ENCODE measurements at regions not wholly inside any gene's neighbourhood (a gene's known extent, or its start where the extent isn't known, plus 50 kb on each side); places are given as distances from the start of the nearest gene placed in this dataset.
"Not testable (repeated sequence)": the region's sequence is repeated elsewhere in the genome, so short reads cannot be mapped to it uniquely, and the experiment has no call there.

DNA sequence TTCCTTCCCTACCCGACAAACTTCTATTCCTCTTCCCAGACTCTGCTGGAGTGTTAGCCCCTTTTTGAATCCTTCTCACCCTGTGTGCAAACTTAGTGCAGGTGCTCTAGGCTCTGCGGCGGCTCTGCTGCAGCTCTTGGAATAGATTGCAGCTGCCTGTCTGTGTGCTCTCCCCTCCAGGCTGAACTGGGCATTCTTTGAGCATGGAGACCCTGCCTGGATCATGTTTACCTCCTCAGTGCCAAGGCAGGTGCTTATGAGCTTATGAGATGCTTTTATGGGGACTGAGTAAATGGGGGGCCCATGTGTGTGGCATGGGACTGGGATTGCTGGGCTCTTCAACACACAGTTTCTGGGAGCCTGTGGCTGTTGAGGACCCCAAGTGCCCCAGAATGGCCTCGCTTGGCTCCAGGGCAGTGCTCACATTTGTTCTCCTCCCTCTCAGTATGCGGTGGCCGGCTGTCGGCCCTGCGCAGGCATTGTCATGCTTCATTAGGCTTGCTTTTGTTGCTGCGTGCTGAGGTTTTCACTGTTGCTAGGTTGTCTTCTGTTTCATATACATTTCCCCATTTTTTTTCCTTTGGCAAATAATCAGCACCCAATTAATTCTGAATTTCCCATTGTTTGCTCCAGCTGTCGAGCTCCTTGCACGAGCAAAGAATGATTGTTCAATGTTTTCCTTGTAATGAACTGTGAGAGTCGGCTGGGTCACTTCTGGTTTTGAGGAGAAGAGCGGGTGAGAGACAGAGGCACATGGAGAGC, 185.5 kb upstream of the NLRP1 start:
- DNase-seq (no peak), ATAC-seq (ENCODE audit: insufficient read depth, low read depth) (no peak)
- TF ChIP-seq, protein P1, sequence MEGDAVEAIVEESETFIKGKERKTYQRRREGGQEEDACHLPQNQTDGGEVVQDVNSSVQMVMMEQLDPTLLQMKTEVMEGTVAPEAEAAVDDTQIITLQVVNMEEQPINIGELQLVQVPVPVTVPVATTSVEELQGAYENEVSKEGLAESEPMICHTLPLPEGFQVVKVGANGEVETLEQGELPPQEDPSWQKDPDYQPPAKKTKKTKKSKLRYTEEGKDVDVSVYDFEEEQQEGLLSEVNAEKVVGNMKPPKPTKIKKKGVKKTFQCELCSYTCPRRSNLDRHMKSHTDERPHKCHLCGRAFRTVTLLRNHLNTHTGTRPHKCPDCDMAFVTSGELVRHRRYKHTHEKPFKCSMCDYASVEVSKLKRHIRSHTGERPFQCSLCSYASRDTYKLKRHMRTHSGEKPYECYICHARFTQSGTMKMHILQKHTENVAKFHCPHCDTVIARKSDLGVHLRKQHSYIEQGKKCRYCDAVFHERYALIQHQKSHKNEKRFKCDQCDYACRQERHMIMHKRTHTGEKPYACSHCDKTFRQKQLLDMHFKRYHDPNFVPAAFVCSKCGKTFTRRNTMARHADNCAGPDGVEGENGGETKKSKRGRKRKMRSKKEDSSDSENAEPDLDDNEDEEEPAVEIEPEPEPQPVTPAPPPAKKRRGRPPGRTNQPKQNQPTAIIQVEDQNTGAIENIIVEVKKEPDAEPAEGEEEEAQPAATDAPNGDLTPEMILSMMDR (IDR thresholded peaks at IDR 0.05; ENCODE audit: borderline replicate concordance, extremely low read depth, low read length, poor library complexity, severe bottlenecking): no peak
- TF ChIP-seq EZH2 (IDR thresholded peaks at IDR 0.05; ENCODE audit: borderline replicate concordance, low read depth, low read length, severe bottlenecking): no peak
- Histone ChIP-seq H3K9me3 (ENCODE audit: insufficient read depth, low read length, severe bottlenecking) (no peaks in the 10 kb centered on the region), H3K27ac (ENCODE audit: low read length) (no peak overlapping the region), H3K4me3 (ENCODE audit: low read depth in 1 of 2, low read length in 2 of 2) (no peak overlapping the region), H3K9ac (ENCODE audit: low read depth, low read length) (no peak overlapping the region), H2AFZ (ENCODE audit: low read depth, low read length) (no peak overlapping the region), H3K27me3 (ENCODE audit: insufficient read depth, low read length, poor library complexity) (peaks cover 3% of the 10 kb centered on the region), H4K20me1 (ENCODE audit: insufficient read depth, low read length) (no peaks in the 10 kb centered on the region), H3K36me3 (ENCODE audit: insufficient read depth, low read length) (no peaks in the 10 kb centered on the region), H3K4me1 (ENCODE audit: insufficient read depth, low read length) (no peaks in the 10 kb centered on the region), H3K4me2 (ENCODE audit: insufficient read depth, low read length) (no peak overlapping the region), H3K79me2 (ENCODE audit: insufficient read depth, low read length) (no peaks in the 10 kb centered on the region)

DNA sequence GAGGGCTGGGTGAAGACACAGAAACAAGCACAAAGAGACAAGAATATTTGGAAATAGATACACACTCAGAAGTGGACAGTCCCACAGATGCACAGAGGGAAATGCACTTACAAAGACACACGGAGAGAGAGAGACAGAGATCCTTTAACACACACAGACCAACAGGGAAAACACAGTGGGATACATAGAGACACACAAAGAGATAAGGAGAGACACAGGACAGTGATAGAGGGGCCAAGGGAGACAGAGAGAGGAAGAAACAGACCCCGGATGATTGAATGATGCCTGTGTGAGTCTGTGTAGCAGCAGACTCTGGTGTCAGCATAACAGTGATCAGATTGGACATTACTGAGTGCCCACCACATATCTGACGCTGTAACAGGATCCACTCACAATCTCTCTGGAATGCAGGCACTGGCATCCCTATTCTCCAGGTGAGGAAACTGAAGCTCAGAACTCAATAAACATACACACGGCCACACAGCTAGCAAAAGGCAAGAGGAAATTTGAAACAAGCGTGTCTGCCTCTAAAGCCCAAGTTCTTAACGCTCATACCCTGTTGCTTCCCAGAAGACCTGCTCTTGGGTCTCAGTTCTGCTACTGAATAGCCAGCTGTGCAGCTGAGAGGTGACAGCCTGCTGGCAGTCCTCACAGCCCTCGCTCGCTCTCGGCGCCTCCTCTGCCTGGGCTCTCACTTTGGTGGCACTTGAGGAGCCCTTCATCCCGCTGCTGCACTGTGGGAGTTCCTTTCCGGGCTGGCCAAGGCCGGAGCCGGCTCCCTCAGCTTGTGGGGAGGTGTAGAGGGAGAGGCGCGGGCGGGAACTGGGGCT, 186.3 kb upstream of the NLRP1 start:
- H3K4me3 ChIP-seq (ENCODE audit: low read depth in 1 of 2, low read length in 2 of 2): no peak overlapping the region
- H3K79me2 ChIP-seq (ENCODE audit: insufficient read depth, low read length): no peaks in the 10 kb centered on the region
- H3K36me3 ChIP-seq (ENCODE audit: insufficient read depth, low read length): no peaks in the 10 kb centered on the region
- no peaks in the 10 kb centered on the region for H3K9me3 ChIP-seq (ENCODE audit: insufficient read depth, low read length, severe bottlenecking)
- H3K4me1 ChIP-seq (ENCODE audit: insufficient read depth, low read length): no peaks in the 10 kb centered on the region
- ATAC-seq (ENCODE audit: insufficient read depth, low read depth) (no peak), DNase-seq (no peak)
- H4K20me1 ChIP-seq (ENCODE audit: insufficient read depth, low read length): no peaks in the 10 kb centered on the region
- peaks cover 3% of the 10 kb centered on the region for H3K27me3 ChIP-seq (ENCODE audit: insufficient read depth, low read length, poor library complexity)
- no peak overlapping the region for H3K4me2 ChIP-seq (ENCODE audit: insufficient read depth, low read length)
- no peak overlapping the region for H2AFZ ChIP-seq (ENCODE audit: low read depth, low read length)
- H3K27ac ChIP-seq (ENCODE audit: low read length): no peak overlapping the region
- no peak for TF ChIP-seq EZH2 (IDR thresholded peaks at IDR 0.05; ENCODE audit: borderline replicate concordance, low read depth, low read length, severe bottlenecking)
- TF ChIP-seq, protein P1 (IDR thresholded peaks at IDR 0.05; ENCODE audit: borderline replicate concordance, extremely low read depth, low read length, poor library complexity, severe bottlenecking): no peak
- no peak overlapping the region for H3K9ac ChIP-seq (ENCODE audit: low read depth, low read length)

DNA sequence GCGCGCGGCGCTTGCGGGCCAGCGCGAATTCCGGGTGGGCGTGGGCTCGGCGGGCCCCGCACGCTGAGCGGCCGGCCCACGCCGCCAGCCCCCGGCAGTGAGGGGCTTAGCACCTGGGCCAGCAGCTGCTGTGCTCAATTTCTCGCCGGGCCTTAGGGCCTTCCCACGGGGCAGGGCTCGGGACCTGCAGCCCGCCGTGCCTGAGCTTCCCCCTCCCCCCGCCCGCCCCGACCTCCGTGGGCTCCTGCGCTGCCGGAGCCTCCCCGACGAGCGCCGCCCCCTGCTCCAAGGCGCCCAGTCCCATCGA, 186.9 kb upstream of the NLRP1 start:
- H3K4me2 ChIP-seq (ENCODE audit: insufficient read depth, low read length); H3K79me2 ChIP-seq (ENCODE audit: insufficient read depth, low read length); H3K27me3 ChIP-seq (ENCODE audit: insufficient read depth, low read length, poor library complexity): not testable (repeated sequence)

DNA sequence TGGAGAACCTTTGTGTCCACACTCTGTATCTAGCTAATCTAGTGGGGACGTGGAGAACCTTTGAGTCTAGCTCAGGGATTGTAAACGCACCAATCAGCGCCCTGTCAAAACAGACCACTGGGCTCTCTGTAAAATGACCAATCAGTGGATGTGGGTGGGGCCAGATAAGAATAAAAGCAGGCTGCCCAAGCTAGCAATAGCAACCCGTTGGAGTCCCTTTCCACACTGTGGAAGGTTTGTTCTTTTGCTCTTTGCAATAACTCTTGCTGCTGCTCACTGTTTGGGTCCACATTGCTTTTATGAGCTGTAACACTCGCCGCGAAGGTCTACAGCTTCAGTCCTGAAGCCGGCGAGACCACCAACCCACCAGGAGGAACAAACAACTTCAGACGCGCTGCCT, 187.7 kb upstream of the NLRP1 start:
- not testable (repeated sequence) for H4K20me1 ChIP-seq (ENCODE audit: insufficient read depth, low read length); DNase-seq; H3K27ac ChIP-seq (ENCODE audit: low read length); H3K27me3 ChIP-seq (ENCODE audit: insufficient read depth, low read length, poor library complexity); H3K36me3 ChIP-seq (ENCODE audit: insufficient read depth, low read length); H3K9me3 ChIP-seq (ENCODE audit: insufficient read depth, low read length, severe bottlenecking); ATAC-seq (ENCODE audit: insufficient read depth, low read depth); H3K4me2 ChIP-seq (ENCODE audit: insufficient read depth, low read length); H3K79me2 ChIP-seq (ENCODE audit: insufficient read depth, low read length); H3K4me3 ChIP-seq (ENCODE audit: low read depth in 1 of 2, low read length in 2 of 2); H2AFZ ChIP-seq (ENCODE audit: low read depth, low read length); H3K9ac ChIP-seq (ENCODE audit: low read depth, low read length); H3K4me1 ChIP-seq (ENCODE audit: insufficient read depth, low read length)

More for the DNA sequence above, 186.9 kb upstream of the NLRP1 start:
- not testable (repeated sequence) for H4K20me1 ChIP-seq (ENCODE audit: insufficient read depth, low read length); H3K36me3 ChIP-seq (ENCODE audit: insufficient read depth, low read length); H3K9me3 ChIP-seq (ENCODE audit: insufficient read depth, low read length, severe bottlenecking); H3K4me1 ChIP-seq (ENCODE audit: insufficient read depth, low read length); H3K27ac ChIP-seq (ENCODE audit: low read length); DNase-seq; H3K4me3 ChIP-seq (ENCODE audit: low read depth in 1 of 2, low read length in 2 of 2); ATAC-seq (ENCODE audit: insufficient read depth, low read depth); H2AFZ ChIP-seq (ENCODE audit: low read depth, low read length); H3K9ac ChIP-seq (ENCODE audit: low read depth, low read length)
